Stimulated activated CD8-positive, alpha-beta memory T cell treated with anti-CD3 and anti-CD28 coated beads, Interleukin-4, amount 100 ng/mL, for 4 hours (primary cell): ENCODE measurements at regions not wholly inside any gene's neighbourhood (a gene's known extent, or its start where the extent isn't known, plus 50 kb on each side); places are given as distances from the start of the nearest gene placed in this dataset.
"Not testable (repeated sequence)": the region's sequence is repeated elsewhere in the genome, so short reads cannot be mapped to it uniquely, and the experiment has no call there.

Source experiments
- DNase-seq, 2 donors: peaks; one replicate each; pipeline ENCODE4 v3.0.0-alpha.2; 2020; ENCODE audit warnings: low read depth in 2 of 2, low spot score in 1 of 2

DNA sequence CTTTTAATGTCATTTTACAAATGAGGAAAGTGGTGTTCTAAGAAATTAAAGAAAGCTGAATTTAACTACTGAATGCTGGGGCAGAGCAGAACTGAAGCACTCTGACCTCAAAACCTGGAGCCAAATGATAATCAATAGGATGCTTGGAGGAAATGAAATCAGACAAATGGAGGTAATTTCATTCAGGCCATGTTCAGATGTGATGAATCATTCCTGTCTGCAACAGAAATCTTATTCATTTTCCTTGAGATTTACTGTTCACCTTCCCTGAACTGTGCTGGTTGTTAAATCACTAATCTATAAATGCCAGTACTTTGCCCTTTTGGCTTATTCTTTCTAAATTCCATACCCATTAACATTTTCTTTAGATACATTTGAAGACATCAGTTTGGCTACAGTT lies 85.6 kb upstream of the SNX7 start:
- no peak for DNase-seq

DNA sequence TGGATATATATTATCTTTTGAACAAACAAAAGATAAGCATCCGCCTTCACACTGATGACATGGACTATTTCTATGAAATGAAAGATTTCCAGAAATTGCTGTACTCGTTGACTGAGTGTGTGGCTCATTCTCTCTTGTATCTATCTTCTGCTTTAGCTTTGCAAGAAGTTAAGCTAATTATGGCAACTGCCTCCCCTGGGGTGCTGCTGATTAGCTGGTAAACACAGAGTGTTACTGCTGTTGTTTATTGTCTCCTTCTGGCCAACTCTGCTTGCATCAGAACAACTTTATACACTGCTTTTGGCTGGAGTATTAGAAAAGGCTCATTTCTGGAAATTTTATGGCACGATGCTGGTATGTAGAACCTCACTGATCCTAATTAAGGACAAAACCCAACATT lies 95.6 kb upstream of the SNX7 start:
- no peak for DNase-seq

DNA sequence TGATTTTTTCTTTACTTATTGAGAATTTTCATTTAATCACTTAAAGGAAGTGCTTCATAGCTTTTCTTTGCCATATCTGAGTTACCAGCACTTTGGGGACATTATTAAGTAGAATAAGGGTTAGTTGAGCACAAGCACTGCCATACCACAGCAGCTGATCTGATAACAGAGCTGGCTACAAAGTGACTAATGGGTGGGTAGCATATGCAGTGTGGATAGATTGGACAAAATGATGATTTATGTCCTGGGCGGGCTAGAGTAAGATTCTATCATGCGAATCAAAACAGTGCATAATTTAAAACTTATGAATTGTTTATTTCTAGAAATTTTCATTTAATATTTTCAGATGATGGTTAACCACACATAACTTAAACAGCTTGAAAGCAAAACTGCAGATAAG lies 102.2 kb upstream of the SNX7 start:
- no peak for DNase-seq

DNA sequence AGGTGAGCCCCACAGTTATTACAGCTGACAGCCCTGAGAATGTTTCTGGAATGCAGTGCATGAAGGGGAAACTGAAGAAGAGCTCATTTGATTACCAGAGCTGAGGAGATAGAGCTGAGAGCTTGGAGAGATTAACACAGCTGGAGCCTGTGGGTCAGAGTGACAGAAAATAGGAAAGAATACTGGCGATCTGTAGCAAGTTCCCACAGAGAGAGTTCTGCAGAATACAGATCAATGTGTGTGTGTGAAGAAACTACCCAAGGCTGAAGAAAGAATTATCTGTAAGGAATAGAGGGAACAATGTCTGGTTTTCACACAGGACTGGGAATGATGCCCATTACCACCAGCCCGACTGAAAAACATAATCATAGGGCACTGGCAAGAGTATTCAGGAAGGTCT lies 103.6 kb upstream of the SNX7 start:
- no peak for DNase-seq

DNA sequence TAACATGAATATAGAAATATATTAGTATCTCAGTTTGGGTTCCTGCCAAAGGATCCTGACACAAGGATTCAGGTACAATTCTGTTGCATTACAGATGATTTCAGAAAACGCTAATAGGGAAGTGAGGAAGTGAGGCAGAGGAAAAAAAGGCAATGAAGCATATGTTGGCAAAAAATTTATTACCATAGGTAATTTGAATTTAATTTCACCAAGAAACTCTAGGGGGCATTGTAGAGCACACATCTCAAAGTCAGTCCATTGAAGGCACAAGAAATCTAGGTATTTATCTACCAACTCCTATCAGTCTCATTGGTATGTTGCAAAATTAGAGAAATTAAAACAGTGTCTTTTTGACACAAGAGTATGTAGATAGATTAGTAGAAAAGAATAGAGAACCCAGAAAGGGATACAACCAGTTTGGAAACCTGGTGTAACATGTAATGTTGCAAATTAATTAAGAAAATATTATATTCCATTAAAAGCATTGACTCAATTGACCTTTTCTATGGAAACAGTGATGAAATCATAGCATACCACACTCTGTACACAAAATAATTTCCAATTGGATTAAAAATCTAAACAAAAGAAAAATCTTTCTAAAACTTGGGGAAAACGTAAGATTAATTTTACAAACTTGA lies 104.9 kb upstream of the SNX7 start:
- DNase-seq, result no peak

DNA sequence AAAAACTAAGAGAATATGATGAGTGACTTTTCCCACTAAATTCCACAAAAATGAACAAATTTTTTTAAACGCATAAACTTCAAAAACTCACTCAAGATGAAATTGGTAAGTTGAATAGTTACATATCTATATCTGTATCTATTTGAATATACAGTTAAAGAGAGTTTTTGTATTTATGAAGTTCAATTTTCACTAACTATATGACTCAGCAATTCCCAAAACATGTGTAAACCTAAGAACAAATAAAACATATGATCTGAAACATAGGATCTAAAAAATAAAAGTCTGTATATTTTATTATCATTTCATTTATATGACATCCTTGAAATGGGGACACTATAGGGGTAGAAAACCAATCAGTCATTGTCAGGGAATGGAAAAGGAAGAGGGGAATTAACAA lies 105.7 kb upstream of the SNX7 start:
- DNase-seq, result no peak

DNA sequence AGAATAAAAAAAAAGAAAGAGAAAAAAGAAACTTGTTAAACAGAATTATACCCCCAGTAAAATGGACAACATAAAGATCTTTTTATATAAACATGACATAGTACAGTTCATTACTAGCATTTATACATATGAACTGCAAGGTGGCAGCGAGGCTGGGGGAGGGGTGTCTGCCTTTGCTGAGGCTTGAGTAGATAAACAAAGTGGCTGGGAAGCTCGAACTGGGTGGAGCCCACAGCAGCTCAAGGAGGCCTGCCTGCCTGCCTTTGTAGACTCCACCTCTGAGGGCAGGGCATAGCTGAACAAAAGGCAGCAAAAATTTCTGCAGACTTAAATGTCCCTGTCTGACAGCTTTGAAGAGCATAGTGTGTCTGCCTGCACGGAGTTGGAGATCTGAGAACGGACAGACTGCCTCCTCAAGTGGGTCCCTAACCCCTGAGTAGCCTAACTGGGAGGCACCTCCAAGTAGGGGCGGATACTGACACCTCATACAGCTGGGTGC lies 108.9 kb upstream of the SNX7 start:
- not testable (repeated sequence) for DNase-seq

DNA sequence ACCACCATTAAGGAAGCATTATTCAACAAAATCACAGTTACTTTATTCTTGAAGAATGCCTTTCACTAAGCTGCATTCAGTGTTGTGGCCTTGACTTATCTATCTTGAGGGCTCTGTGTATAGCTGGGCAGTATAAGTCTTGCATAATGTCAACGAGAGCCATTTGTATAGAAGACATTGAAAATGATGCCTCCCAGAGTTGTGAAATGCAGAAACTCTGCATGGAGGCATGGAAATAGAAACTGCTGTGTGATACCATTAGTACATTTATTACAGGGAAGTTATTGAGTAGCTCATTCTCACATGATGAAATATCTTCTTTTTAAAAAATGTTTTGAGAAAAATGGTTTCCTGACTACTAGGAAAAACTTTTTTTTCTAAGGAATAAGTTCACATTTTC lies 111.4 kb upstream of the SNX7 start:
- DNase-seq, result no peak

DNA sequence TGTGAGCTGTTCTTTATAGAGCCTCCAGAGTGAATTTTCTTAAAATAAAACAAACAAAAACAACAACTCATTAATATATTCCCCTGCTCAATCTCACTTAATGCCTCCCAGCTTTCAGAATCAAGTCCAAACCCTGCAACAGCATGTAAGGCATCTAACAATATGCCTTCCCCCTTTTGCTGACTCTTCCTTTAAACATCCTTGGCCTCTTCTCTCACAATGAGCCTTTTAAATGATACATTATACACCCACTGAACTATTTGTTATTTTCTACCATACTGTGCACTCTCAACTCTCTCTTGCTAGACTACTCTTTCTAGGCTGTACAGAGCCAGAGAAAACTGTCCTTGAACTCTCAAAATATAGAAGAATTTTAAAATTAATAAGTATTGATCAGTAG lies 115.2 kb upstream of the SNX7 start:
- no peak for DNase-seq

DNA sequence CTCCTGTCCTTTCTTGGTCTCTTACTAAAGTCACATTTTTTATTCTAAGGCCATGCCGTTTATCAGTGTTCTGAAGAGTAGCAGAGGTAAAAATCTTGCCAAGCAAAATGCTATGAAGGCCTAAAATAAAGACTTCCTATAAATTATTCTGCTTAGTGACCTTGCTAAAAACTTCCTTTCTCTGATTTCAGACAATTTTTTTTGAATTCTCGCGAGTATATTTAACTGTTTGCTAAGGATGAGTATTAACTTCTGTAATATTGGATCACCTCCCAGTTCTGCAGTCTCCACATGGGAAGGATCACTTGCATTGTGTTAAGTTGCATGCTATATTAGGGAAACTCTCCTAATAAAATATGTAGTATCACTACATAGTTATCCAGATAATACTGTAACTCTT lies 123.4 kb upstream of the SNX7 start:
- DNase-seq, result no peak

DNA sequence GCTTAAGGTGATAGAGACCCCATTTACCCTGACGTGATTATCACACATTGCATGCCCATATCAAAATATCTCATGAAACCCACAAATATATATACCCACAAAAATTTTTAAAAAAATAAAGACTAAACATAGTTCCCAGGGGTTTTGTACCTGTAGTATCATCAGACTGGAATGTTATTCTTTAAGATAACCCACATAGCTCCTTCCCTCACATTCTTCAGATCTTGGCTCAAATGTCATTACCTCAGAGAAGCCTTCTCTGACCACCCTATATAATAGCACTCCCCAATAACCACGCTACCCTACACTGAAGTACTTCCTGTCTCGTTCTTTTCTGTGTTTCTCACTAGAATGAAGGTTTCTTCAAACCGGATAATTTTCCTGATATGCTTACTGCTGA lies 138.3 kb upstream of the SNX7 start:
- DNase-seq, result no peak

DNA sequence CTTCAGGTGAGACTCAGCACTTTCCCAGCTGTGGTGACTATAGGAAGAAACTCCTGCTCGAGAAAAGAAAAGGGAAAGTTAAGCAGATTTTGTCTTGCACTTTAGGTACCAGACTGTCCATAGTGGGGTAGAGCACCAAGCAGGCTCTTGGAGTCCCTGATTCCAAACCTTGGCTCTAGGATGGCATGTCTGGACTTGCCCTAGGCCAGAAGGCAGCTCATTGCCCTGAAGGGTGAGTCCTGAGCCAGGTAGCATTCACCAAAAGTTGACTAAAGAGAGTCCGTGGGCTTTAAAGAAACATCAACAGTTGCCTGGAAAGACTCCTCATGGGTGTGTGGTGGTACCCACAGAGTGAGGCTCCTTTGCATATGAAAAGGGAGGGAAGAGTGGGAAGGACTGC lies 145.2 kb upstream of the SNX7 start:
- DNase-seq, result no peak

DNA sequence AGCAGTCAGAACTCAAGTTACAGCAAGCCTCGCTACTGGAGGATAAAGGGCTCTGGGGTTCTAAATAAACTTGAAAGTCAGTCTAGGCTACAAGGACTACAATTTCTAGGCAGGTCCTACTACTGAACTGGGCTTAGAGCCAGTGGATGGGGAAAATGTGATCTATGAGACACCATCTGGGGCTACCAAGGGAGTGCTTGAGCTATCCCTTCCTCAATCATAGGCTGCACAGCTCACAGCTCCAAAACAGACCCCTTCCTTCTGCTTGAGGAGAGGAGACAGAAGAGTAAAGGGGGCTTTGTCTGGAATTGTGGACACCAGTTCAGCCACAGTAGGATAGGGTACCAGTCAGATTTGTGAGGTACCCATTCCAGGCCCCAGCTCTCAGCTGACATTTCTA lies 145.8 kb upstream of the SNX7 start:
- DNase-seq, result no peak

DNA sequence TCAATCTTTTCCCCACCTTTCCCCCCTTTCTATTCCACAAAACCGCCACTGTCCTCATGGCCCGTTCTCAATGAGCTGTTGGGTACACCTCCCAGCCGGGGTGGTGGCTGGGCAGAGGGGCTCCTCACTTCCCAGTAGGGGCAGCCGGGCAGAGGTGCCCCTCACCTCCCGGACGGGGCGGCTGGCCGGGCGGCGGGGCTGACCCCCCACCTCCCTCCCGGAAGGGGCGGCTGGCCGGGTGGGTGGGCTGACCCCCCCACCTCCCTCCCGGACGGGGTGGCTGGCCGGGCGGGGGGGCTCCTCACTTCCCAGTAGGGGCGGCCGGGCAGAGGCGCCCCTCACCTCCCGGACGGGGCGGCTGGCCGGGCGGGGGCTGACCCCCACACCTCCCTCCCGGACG lies 149.3 kb upstream of the SNX7 start:
- DNase-seq, result not testable (repeated sequence)

DNA sequence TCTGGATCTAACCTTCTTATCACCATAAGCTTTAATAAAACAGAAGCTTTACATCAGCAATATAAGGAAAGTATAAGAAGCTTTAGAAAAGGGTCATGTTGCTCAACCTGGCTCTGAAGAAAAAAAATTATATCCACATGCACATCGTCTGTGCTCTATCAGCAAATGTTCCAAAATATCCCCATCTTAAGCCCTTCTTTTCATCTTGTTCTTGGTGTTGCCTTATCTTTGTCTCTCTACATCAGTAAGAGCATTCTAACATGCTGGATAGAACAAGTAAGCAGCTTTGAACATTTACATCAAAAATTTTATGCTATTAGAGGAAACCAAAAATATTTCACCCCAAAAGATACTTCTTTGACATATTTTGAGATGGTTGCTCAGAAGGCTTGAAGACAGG lies 157.8 kb upstream of the SNX7 start:
- DNase-seq, result no peak

DNA sequence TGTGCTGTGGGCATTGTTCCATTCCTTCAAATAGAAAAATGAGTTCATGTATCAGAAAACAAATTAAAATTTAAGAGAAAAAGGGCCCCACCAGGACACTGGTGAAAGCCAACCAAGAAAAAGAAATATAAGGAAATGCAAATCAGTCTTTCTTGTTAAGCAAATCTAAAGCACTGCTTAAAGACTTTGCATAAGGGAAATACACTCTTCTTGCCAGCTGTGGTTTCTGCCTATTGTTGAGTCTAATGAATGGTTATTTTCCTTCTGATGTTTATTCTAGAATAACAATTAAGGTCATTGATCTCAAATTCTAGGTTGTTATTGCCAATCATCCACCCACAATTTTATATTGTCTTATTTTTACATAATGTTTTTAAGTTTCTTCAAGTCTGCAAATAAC lies 158.6 kb upstream of the SNX7 start:
- DNase-seq, result no peak

DNA sequence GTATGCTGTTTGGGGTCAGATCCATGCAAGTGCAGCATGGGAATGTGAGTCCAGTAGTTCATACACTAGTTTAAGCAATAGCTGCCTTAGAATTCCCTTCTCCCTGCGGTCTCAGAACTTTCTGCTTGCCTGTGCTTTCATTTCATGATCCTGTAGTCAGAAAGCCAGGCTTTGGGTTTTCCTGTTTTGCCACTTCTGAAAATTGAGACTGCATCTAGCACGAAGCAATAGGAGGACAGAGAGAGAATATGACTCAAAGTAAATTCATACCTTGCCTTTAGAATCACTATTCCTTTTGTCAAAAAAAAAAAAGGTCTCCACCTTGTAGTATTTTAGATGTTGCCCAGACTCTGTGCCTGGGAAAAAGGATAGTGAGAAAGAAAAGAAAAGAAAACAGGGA lies 161.2 kb upstream of the SNX7 start:
- DNase-seq, result no peak

DNA sequence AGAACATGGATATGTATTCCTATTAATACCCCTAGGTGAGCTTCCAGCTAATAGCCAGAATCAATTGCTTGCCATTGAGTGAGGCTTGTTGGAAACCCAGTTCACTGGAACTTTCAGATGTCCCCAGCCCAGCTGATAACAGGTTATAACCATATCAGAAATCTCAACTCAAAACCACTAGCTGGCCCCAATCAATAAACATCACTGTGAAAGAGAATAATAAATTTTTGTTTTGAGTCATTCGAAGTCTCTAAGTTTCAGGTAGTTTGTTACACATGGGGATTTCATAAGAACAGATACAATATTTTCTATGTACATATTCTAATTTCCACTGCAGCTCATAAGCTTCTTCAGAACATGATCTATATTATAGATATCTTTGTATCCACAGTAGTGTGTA lies 162.9 kb upstream of the SNX7 start:
- DNase-seq, result no peak

DNA sequence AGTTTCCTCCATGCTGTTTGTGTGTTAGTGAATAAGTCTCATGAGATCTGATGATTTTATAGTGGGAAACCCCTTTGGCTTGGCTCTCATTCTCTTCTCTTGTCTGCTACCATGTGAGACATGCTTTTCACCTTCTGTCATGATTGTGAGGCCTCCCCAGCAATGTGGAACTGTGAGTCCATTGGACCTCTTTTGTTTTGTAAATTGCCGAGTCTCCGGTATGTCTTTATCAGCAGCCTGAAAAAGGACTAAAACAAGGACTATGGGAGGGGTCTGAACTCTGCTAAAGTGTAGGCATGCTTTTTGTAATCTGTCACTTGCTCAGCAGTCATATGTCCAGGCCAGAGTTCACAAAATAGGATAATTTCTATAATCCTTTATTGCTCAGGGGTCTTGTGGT lies 164.0 kb upstream of the SNX7 start:
- DNase-seq, result no peak

DNA sequence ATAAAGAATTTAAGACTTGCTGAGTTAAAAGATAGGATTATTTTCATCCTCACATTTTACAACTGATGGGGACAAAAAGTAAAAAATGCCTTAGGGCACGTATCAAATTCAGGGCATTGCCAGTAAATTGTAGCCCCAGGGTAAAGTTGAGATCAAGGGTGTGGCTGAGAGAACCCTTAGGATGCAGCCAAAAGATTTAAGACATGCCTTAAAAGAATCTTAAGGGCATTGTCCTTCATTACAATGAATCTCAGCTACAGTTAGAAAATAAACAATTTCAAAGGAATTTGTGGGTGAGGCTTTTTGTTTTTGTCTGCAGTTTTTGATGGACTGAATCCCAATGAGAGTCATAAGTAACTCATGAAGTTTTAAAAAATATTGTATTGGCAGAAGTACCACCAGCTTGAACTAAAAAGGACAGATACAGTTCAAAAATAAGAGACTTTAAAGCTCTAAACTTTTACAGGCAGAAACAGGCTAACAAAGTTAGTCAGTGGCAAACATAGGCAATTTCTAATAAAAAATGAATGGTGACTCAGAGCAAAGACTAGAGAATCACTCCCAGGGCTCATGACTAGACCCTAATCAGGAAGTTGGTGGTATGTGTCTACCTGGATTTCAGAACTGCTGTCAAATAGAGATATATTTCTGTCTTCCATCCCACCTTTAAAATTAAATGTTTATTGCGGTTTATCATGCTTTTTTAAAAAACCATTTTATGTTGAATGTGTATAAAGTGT lies 165.1 kb upstream of the SNX7 start:
- no peak for DNase-seq

DNA sequence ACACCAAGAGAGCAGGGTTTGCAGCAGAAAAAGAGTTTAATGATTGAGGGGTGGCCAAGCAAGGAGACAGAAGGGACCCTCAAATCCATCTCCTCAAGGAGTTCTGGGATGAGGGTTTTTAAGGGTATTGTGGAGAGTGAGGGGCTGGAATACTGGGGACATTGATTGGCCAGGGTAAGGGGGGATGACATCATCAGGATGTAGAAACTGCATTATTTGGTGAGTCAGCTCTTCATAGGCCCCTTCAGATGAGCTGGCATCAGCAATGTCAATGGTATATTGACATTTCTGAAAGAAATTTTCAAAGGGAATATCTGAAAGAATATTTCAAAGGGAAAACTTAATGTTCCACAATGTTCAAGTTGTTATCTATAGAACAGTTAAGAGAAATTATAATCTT lies 168.1 kb upstream of the SNX7 start:
- no peak for DNase-seq

DNA sequence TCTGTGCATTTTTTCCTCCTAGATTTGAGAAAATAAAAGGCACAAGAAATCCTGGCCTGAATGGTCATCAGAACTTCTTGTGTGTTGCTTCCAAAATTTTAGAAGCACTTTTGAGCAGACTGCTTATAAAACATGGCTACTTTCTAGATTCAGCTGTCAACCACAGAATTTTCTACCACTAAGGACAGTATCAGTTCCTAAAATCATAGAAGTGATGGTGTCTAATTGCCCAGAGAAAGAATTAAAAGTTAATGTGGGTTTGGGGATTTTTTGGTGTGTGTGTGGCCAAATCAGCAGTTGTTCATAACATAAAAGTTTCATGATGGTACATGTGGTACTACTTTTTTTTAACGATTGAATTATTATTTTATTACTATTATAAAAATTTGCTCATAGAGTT lies 171.4 kb upstream of the SNX7 start:
- no peak for DNase-seq

DNA sequence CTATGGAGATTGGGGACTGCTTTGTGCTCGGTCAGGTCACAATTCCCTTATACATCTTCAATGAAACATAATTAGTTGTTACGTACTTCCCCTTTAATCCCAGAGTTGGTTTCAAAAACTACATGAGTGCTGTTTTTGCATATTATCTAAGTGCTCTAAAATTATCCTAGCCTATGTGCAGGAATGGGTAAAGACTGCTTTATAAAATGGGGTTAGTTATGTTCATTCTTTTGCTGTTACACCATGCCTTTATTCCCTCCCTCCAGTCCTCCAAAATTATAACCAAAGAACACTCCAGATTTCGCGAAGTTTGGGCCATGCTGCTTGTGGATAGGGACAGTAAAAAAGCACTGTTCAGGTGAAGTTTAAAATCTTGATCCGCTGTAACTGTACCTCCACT lies 173.9 kb upstream of the SNX7 start:
- DNase-seq, result no peak
